ENCODE measurements at regions not wholly inside any gene's neighbourhood (a gene's known extent, or its start where the extent isn't known, plus 50 kb on each side); places are given as distances from the start of the nearest gene placed in this dataset.

- intact Hi-C loops (cut with micrococcal nuclease; ENCODE audit: unreplicated experiment), result no loop called here
- no TSS peak for BruUV-seq (replicated peaks)
- no peak overlapping the region for H3K27ac ChIP-seq (ENCODE audit: low read depth, low read length, poor library complexity, severe bottlenecking)
- no peak overlapping the region for H3K4me2 ChIP-seq (ENCODE audit: low read length)
- H4K20me1 ChIP-seq (ENCODE audit: insufficient read depth, low read length), result no peaks in the 10 kb centered on the region
- TF ChIP-seq CTCF (conservative IDR thresholded peaks at IDR 0.05; ENCODE audit: low read length) (no peak), EZH2phosphoT487 (IDR thresholded peaks at IDR 0.05; ENCODE audit: borderline replicate concordance, low read depth, low read length) (no peak)
- ChIA-PET POLR2A (no interaction called here), CTCF (ENCODE audit: unreplicated experiment) (no interaction called here)
- no peaks in the 10 kb centered on the region for H3K79me2 ChIP-seq (ENCODE audit: insufficient read depth, low read depth, low read length)
- H3K4me3 ChIP-seq (ENCODE audit: low read depth, low read length, poor library complexity, severe bottlenecking), result no peak overlapping the region
- no peaks in the 10 kb centered on the region for H3K36me3 ChIP-seq (ENCODE audit: insufficient read depth, low read length)
- no peak overlapping the region for H2AFZ ChIP-seq (ENCODE audit: low read length)
- H3K9me3 ChIP-seq (ENCODE audit: low read length), result no peaks in the 10 kb centered on the region
- no peak for DNase-seq (ENCODE audit: low spot score)
- no peaks in the 10 kb centered on the region for H3K9me2 ChIP-seq (ENCODE audit: insufficient read depth, low read length)
- H3K4me1 ChIP-seq (ENCODE audit: insufficient read depth, low read length, poor library complexity, severe bottlenecking), result no peaks in the 10 kb centered on the region
Observed at GRCh38 chr5:53360811-53361210, 119.6 kb upstream of the FST start.

DNA sequence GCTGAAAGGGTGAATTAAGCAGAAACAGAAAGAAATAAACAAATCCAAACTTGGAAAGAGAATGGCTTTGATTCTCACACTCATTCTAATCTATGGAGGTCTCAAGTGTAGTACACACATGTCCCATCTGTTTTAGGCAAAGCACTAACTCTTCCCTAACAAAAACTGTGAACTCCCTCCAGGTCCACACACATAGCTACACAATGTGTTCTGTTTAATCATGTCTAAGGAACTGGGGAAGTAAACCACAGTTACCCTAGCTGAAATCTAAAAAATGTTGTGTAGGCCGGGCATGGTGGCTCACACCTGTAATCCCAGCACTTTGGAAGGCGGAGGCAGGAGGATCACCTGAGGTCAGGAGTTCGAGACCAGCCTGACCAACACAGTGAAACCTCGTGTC is 118.7 kb upstream of the FST start:
- no peaks in the 10 kb centered on the region for H3K79me2 ChIP-seq (ENCODE audit: insufficient read depth, low read depth, low read length)
- H2AFZ ChIP-seq (ENCODE audit: low read length), result no peak overlapping the region
- DNase-seq (ENCODE audit: low spot score), result no peak
- no peak overlapping the region for H3K4me3 ChIP-seq (ENCODE audit: low read depth, low read length, poor library complexity, severe bottlenecking)
- ChIA-PET POLR2A (no interaction called here), CTCF (ENCODE audit: unreplicated experiment) (no interaction called here)
- TF ChIP-seq EZH2phosphoT487 (IDR thresholded peaks at IDR 0.05; ENCODE audit: borderline replicate concordance, low read depth, low read length) (no peak), CTCF (conservative IDR thresholded peaks at IDR 0.05; ENCODE audit: low read length) (no peak)
- H3K9me3 ChIP-seq (ENCODE audit: low read length), result no peaks in the 10 kb centered on the region
- no peaks in the 10 kb centered on the region for H4K20me1 ChIP-seq (ENCODE audit: insufficient read depth, low read length)
- intact Hi-C loops (cut with micrococcal nuclease; ENCODE audit: unreplicated experiment), result no loop called here
- H3K4me1 ChIP-seq (ENCODE audit: insufficient read depth, low read length, poor library complexity, severe bottlenecking), result no peaks in the 10 kb centered on the region
- no peak overlapping the region for H3K4me2 ChIP-seq (ENCODE audit: low read length)
- no TSS peak for BruUV-seq (replicated peaks)
- no peaks in the 10 kb centered on the region for H3K36me3 ChIP-seq (ENCODE audit: insufficient read depth, low read length)
- H3K27ac ChIP-seq (ENCODE audit: low read depth, low read length, poor library complexity, severe bottlenecking), result no peak overlapping the region
- H3K9me2 ChIP-seq (ENCODE audit: insufficient read depth, low read length), result no peaks in the 10 kb centered on the region

GRCh38 chr5:53362521-53362941 is 117.9 kb upstream of the FST start:
- H3K4me2 ChIP-seq (ENCODE audit: low read length), result no peak overlapping the region
- H3K27ac ChIP-seq (ENCODE audit: low read depth, low read length, poor library complexity, severe bottlenecking), result no peak overlapping the region
- no peak overlapping the region for H3K4me3 ChIP-seq (ENCODE audit: low read depth, low read length, poor library complexity, severe bottlenecking)
- no peaks in the 10 kb centered on the region for H3K9me3 ChIP-seq (ENCODE audit: low read length)
- no peak overlapping the region for H2AFZ ChIP-seq (ENCODE audit: low read length)
- DNase-seq (ENCODE audit: low spot score), result no peak
- intact Hi-C loops (cut with micrococcal nuclease; ENCODE audit: unreplicated experiment), result no loop called here
- ChIA-PET POLR2A (interaction anchor here (0.7 kb wide), 1 partner anchor 285 kb away, joined by 4 read pairs; no protein-coding TSS in a partner anchor), CTCF (ENCODE audit: unreplicated experiment) (no interaction called here)
- H3K79me2 ChIP-seq (ENCODE audit: insufficient read depth, low read depth, low read length), result no peaks in the 10 kb centered on the region
- TF ChIP-seq EZH2phosphoT487 (IDR thresholded peaks at IDR 0.05; ENCODE audit: borderline replicate concordance, low read depth, low read length) (no peak), CTCF (conservative IDR thresholded peaks at IDR 0.05; ENCODE audit: low read length) (no peak)
- no peaks in the 10 kb centered on the region for H3K36me3 ChIP-seq (ENCODE audit: insufficient read depth, low read length)
- no peaks in the 10 kb centered on the region for H3K9me2 ChIP-seq (ENCODE audit: insufficient read depth, low read length)
- H3K4me1 ChIP-seq (ENCODE audit: insufficient read depth, low read length, poor library complexity, severe bottlenecking), result no peaks in the 10 kb centered on the region
- no TSS peak for BruUV-seq (replicated peaks)
- no peaks in the 10 kb centered on the region for H4K20me1 ChIP-seq (ENCODE audit: insufficient read depth, low read length)

All from OCI-LY7 (cell line).